Activated T-helper 2 cell treated with anti-CD3 and anti-CD28 coated beads, Interferon-gamma antibody, Interleukin-2, Interleukin-4, amounts not matched to agents 10 μg/mL and 5 μg/mL and 100 μg/mL, durations not matched to agents 14 hours and 24 hours and 36 hours (primary cell): ENCODE measurements at regions not wholly inside any gene's neighbourhood (a gene's known extent, or its start where the extent isn't known, plus 50 kb on each side); places are given as distances from the start of the nearest gene placed in this dataset.
"Not testable (repeated sequence)": the region's sequence is repeated elsewhere in the genome, so short reads cannot be mapped to it uniquely, and the experiment has no call there.

Source experiments
- DNase-seq: peaks from one replicate; pipeline ENCODE4 v3.0.0; 2021; ENCODE audit warnings: low spot score
- H3K27ac Mint-ChIP-seq: one replicate; pipeline ENCODE4 v1.8.0; 2021; ENCODE audit warnings: mixed read lengths
- H3K27me3 Mint-ChIP-seq: one replicate; pipeline ENCODE4 v1.8.0; 2021; ENCODE audit warnings: low read depth, mixed read lengths
- H3K36me3 Mint-ChIP-seq: one replicate; pipeline ENCODE4 v1.8.0; 2021; ENCODE audit warnings: low read depth, mixed read lengths
- H3K4me1 Mint-ChIP-seq: one replicate; pipeline ENCODE4 v1.8.0; 2021; ENCODE audit warnings: low read depth, mixed read lengths
- H3K4me3 Mint-ChIP-seq: one replicate; pipeline ENCODE4 v1.8.0; 2021; ENCODE audit warnings: low read depth, mild to moderate bottlenecking, moderate library complexity, mixed read lengths
- H3K9me3 Mint-ChIP-seq: one replicate; pipeline ENCODE4 v1.8.0; 2021; ENCODE audit warnings: mixed read lengths
- intact Hi-C: fragments of 100-400 bp; cut with micrococcal nuclease; formaldehyde crosslinking; loops from one replicate; pipeline ENCODE4 v1.15.1; 2023

DNA sequence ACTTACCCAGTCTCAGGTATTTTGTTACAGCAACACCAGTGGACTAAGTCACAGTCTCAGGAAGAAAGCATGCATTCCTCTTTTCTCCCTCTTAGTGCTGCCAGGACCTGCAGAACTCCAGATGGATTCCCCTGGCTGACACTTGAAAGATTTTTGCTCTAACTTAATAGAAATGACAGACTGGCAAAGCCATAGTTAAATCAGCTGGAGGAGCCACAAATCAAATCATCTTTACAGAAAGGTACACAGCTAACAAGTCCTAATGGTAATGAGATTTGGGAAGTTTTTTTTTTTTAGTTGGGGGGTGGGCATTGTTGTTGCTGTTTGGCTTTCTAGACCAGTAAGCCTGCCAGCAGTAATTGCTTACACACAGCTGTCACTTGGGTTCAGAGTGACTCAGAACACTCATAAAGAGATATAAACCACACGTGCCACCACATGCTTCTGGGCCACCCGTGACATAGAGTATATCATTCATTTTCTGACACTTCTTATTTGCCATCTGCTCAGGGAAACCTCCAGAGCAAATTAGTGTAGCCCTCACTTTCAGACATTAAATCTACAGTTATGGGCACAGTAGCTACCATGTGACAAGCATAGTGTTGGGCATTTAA is 72.4 kb downstream of the FH start:
- Mint-ChIP-seq H3K36me3 (no peaks in the 10 kb centered on the region), H3K9me3 (no peaks in the 10 kb centered on the region), H3K4me3 (no peak overlapping the region), H3K27me3 (no peaks in the 10 kb centered on the region), H3K27ac (no peak overlapping the region), H3K4me1 (no peaks in the 10 kb centered on the region)
- intact Hi-C loops: no loop called here
- no peak for DNase-seq

DNA sequence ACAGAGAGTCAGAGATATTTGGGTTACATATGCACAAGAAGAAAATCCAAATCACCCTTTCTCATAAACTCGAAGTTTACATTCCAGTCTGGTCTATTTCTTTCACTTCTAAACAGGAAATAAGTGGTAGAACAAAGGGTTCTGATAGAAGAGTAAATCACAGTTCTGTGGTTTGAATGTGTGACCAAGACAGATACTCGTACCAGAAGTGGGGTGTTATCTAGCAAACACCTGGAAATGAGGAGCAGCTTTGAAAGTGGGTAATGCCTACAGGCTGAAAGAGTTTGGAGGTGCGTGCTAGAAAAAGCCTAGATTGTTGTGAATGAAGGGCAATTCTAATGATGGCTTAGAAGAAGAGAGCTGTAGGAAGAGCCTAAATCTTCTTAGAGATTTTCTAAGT is 74.7 kb downstream of the FH start:
- intact Hi-C loops: no loop called here
- Mint-ChIP-seq H3K36me3 (no peaks in the 10 kb centered on the region), H3K9me3 (no peaks in the 10 kb centered on the region)

DNA sequence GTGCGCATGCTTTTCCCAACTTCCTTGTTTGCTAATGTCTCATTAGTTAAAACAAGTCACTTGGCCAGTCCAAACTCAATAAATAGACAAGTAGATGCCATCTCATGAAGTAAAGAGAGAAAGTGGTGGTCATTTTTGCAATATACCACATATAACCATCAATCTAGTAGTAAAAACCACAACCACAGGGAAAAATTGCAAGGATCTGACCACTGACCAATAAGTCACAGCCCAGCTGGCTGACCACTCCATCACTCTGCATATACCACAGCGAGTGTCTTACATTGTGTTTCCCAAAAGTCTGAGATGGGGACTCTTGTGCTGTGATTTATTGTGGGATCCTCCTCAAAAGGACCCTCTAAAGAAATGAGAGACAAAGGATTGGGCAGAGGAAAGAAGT is 76.0 kb downstream of the FH start:
- no peaks in the 10 kb centered on the region for H3K27me3 Mint-ChIP-seq
- no peaks in the 10 kb centered on the region for H3K4me1 Mint-ChIP-seq
- intact Hi-C loops: no loop called here
- no peak for DNase-seq
- no peaks in the 10 kb centered on the region for H3K9me3 Mint-ChIP-seq
- H3K4me3 Mint-ChIP-seq: no peak overlapping the region
- H3K36me3 Mint-ChIP-seq: no peaks in the 10 kb centered on the region
- H3K27ac Mint-ChIP-seq: no peak overlapping the region

More for the DNA sequence above, 74.7 kb downstream of the FH start:
- Mint-ChIP-seq H3K4me1 (no peaks in the 10 kb centered on the region), H3K4me3 (no peak overlapping the region), H3K27me3 (no peaks in the 10 kb centered on the region), H3K27ac (no peak overlapping the region)
- no peak for DNase-seq

DNA sequence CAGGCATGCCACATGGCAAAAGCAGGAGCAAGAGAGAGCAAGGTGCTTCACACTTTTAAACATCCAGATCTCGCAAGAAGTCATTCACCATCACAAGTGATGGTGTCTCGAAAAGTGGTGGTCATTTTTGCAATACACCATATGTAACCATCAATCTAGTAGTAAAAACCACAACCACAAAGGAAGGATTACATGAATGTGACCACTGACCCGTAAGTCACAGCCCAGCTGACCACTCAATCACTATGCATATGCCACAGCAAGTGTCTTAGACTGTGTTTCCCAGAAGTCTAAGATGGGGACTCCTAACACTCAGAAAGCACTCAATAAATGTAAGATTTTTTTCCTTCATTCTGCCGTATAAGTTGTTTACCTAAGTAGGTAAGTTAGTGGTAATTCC is 76.9 kb downstream of the FH start:
- H3K9me3 Mint-ChIP-seq: no peaks in the 10 kb centered on the region
- H3K4me1 Mint-ChIP-seq: no peaks in the 10 kb centered on the region
- no peaks in the 10 kb centered on the region for H3K27me3 Mint-ChIP-seq
- DNase-seq: no peak
- H3K36me3 Mint-ChIP-seq: no peaks in the 10 kb centered on the region
- H3K4me3 Mint-ChIP-seq: no peak overlapping the region
- no peak overlapping the region for H3K27ac Mint-ChIP-seq
- intact Hi-C loops: no loop called here

DNA sequence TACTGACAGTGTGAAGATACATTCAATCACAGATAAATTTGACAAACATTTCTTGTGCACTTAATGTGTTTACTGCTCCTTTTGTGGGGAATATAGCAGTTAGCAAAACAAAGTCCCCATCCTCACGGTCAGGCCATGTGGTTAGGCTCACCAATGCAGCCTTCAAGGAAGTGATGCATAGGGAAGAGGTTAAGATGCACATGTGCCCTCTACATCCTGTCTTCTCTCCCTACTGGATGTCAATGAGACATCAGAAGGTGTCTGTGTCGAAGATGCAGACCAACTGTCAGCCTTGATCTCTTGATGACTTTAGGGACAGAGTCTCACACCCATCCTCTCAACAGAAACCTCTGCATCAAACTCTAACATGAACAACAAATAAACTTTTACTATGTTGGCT is 78.7 kb downstream of the FH start:
- H3K27ac Mint-ChIP-seq: no peak overlapping the region
- H3K9me3 Mint-ChIP-seq: no peaks in the 10 kb centered on the region
- no peaks in the 10 kb centered on the region for H3K4me1 Mint-ChIP-seq
- no peak overlapping the region for H3K4me3 Mint-ChIP-seq
- no peak for DNase-seq
- no peaks in the 10 kb centered on the region for H3K36me3 Mint-ChIP-seq
- intact Hi-C loops: no loop called here
- no peaks in the 10 kb centered on the region for H3K27me3 Mint-ChIP-seq

- H3K9me3 Mint-ChIP-seq, DNase-seq, intact Hi-C loops, H3K4me1 Mint-ChIP-seq, H3K27me3 Mint-ChIP-seq, H3K36me3 Mint-ChIP-seq, H3K27ac Mint-ChIP-seq, H3K4me3 Mint-ChIP-seq: not testable (repeated sequence)
These were observed 80.9 kb downstream of the FH start for GRCh38 chr1:241438686-241439085.

GRCh38 chr1:241432241-241432640 is 75.2 kb upstream of the RGS7 start:
- intact Hi-C loops: no loop called here
- no peaks in the 10 kb centered on the region for H3K9me3 Mint-ChIP-seq

GRCh38 chr1:241425091-241425490 is 68.1 kb upstream of the RGS7 start:
- Mint-ChIP-seq H3K27me3 (peaks cover 43% of the 10 kb centered on the region), H3K4me3 (peak overlapping the region; percentile 47)
- H3K27ac Mint-ChIP-seq, intact Hi-C loops, DNase-seq, H3K36me3 Mint-ChIP-seq, H3K9me3 Mint-ChIP-seq, H3K4me1 Mint-ChIP-seq: not testable (repeated sequence)

More at GRCh38 chr1:241432241-241432640, 75.2 kb upstream of the RGS7 start:
- Mint-ChIP-seq H3K36me3 (no peaks in the 10 kb centered on the region), H3K4me1 (no peaks in the 10 kb centered on the region), H3K27me3 (peaks cover 4% of the 10 kb centered on the region), H3K27ac (no peak overlapping the region), H3K4me3 (no peak overlapping the region)
- DNase-seq: no peak

DNA sequence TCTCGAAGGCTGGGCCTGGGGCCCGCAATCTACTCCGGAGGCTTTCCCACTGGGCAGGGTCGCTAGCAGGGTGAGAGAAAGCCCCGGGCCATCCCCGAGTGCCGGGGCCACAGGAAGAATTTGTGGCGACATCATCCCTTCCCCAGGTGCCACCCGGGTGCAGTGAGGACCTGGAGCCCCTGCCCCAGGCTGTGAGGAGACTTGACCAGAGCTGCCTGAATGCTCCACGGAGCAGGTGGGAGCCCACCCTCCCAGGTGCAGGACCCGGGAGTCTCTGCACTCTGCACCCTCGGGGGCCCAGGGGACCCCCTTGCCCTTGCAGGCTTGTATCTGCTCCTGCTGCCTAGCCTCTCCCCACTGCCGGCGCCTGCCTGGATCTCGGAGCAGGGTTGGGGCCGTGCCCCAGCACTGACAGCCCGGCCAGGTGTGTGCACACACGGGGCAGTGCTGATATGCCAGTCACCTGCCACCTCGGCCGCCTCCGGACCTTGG is 67.5 kb upstream of the RGS7 start:
- no peaks in the 10 kb centered on the region for H3K9me3 Mint-ChIP-seq
- DNase-seq: no peak
- no peak overlapping the region for H3K27ac Mint-ChIP-seq
- H3K4me1 Mint-ChIP-seq: peaks cover 4% of the 10 kb centered on the region
- H3K36me3 Mint-ChIP-seq: no peaks in the 10 kb centered on the region
- H3K27me3 Mint-ChIP-seq: peaks cover 43% of the 10 kb centered on the region
- intact Hi-C loops: no loop called here
- no peak overlapping the region for H3K4me3 Mint-ChIP-seq

DNA sequence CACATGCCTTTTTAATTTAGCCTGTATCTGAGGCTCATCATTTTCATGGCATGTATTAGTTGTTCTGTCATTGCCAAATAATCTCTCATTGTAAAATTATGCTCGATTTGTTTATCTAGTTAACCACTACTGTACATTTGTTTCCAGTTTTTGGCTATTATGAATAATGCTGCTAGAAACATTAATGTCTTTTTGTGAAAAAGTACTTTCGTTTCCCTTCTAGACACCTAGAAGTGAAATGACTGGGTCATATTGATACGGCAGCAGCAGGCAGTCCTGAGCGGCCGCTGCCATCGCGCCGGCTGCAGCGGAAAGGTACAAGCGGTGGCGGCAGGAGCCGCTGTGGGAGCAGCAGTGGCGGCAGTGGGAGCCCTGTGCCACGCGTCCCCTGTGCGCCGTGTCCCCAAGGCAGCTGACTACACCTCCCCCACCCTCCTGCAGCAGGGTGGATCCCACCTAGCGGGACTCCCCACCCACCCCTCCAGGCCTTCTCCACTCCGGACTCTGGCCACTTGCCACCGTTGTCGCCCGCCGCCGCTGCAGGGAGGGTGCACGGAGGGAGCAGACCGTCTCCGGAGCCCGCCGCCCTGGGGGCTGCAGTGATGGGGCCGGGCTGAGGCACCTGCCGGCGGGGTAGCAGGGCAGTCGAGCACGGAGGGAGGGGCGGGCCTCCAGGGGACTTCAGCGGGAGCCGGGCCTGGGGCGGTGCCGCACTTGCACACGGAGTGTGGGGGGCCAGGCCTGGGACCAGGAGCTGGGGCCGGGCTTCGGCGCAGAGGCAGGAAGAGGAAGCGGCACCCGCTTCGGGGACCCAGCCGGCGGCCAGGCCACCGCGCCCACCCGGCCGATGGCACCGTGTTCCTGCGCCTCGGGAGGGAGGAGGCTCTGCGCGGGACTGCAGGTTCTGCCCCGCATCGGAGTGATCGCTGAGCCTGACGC is 66.8 kb upstream of the RGS7 start:
- intact Hi-C loops: no loop called here
- peaks cover 43% of the 10 kb centered on the region for H3K27me3 Mint-ChIP-seq
- no peak overlapping the region for H3K27ac Mint-ChIP-seq
- peaks cover 4% of the 10 kb centered on the region for H3K4me1 Mint-ChIP-seq
- H3K9me3 Mint-ChIP-seq: no peaks in the 10 kb centered on the region
- DNase-seq: peak; percentile 13
- H3K4me3 Mint-ChIP-seq: peak overlapping the region; percentile 33
- no peaks in the 10 kb centered on the region for H3K36me3 Mint-ChIP-seq

DNA sequence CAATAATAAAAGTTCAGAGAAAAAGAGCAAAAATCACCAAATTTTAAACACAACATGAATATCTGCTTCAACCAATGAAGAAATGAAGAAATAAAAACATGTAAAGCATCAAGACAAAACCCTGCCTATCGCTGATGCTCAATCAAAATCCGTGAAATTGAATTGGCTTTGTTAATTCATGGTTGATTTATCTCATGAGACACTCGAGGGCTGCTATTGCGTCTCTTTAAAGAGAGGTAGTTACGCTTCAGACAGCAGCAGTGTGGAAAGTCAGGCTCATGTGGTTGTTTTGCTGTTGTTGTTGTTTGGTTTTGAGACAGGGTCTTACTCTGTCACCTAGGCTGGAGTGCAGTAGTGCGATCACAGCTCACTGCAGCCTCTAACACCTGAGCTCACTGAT is 65.5 kb upstream of the RGS7 start:
- intact Hi-C loops: no loop called here
- H3K4me3 Mint-ChIP-seq: no peak overlapping the region
- no peaks in the 10 kb centered on the region for H3K36me3 Mint-ChIP-seq
- no peaks in the 10 kb centered on the region for H3K9me3 Mint-ChIP-seq
- no peak for DNase-seq
- H3K27ac Mint-ChIP-seq: no peak overlapping the region
- peaks cover 40% of the 10 kb centered on the region for H3K27me3 Mint-ChIP-seq
- peaks cover 4% of the 10 kb centered on the region for H3K4me1 Mint-ChIP-seq

GRCh38 chr1:241419986-241420385 is 63.0 kb upstream of the RGS7 start:
- intact Hi-C loops: no loop called here
- Mint-ChIP-seq H3K36me3 (no peaks in the 10 kb centered on the region), H3K27ac (no peak overlapping the region), H3K4me1 (peaks cover 4% of the 10 kb centered on the region), H3K27me3 (peaks cover 19% of the 10 kb centered on the region), H3K4me3 (no peak overlapping the region), H3K9me3 (no peaks in the 10 kb centered on the region)
- no peak for DNase-seq

DNA sequence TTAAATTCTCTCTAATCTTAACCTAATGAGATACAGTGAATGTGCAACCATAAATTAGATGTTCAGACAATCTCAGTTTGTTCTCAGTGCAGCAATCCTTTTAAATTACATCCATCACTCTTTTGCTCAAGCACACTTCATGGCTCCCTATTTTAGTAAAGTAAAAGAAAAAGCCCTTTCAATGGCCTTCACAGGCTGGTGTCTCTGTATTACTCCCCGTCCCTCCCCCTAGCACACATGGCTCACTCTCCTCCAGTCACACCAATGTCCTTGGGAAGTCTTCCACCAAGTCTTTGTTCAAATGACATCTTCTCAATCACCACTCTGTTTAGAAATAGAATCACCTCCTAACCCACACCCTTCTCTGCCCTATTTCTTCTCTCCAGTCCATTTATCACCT is 60.3 kb upstream of the RGS7 start:
- Mint-ChIP-seq H3K9me3 (no peaks in the 10 kb centered on the region), H3K27ac (no peak overlapping the region), H3K4me3 (no peak overlapping the region), H3K27me3 (peaks cover 12% of the 10 kb centered on the region), H3K36me3 (no peaks in the 10 kb centered on the region), H3K4me1 (no peaks in the 10 kb centered on the region)
- intact Hi-C loops: no loop called here
- no peak for DNase-seq
